ENCODE measurements at regions not wholly inside any gene's neighbourhood (a gene's known extent, or its start where the extent isn't known, plus 50 kb on each side); places are given as distances from the start of the nearest gene placed in this dataset.

DNA sequence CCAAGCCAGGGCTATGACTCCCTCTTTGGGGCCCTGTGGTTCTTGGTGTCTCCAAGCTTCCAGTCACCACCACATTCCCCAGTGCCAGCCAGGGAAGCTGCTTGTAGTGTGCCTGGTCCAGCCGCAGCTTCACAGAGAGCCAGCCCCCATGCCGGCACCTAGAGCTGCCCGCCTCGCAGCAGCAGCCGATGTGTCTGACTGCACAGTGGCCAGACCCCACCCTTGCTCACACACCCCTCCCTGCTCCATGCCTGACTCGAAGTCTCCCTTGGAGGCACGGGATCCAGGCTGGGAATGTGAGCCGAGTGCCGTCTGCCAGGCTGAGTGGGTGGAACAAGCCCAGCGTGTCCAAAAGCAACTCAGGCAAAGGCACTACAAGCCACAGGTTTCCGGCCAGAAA, 123.3 kb upstream of the SFSWAP start:
- DNase-seq (ENCODE audit: extremely low read depth, low read depth): no peak
- TF ChIP-seq, protein P1, sequence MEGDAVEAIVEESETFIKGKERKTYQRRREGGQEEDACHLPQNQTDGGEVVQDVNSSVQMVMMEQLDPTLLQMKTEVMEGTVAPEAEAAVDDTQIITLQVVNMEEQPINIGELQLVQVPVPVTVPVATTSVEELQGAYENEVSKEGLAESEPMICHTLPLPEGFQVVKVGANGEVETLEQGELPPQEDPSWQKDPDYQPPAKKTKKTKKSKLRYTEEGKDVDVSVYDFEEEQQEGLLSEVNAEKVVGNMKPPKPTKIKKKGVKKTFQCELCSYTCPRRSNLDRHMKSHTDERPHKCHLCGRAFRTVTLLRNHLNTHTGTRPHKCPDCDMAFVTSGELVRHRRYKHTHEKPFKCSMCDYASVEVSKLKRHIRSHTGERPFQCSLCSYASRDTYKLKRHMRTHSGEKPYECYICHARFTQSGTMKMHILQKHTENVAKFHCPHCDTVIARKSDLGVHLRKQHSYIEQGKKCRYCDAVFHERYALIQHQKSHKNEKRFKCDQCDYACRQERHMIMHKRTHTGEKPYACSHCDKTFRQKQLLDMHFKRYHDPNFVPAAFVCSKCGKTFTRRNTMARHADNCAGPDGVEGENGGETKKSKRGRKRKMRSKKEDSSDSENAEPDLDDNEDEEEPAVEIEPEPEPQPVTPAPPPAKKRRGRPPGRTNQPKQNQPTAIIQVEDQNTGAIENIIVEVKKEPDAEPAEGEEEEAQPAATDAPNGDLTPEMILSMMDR (IDR thresholded peaks at IDR 0.05; ENCODE audit: low read depth, low read length): no peak

DNA sequence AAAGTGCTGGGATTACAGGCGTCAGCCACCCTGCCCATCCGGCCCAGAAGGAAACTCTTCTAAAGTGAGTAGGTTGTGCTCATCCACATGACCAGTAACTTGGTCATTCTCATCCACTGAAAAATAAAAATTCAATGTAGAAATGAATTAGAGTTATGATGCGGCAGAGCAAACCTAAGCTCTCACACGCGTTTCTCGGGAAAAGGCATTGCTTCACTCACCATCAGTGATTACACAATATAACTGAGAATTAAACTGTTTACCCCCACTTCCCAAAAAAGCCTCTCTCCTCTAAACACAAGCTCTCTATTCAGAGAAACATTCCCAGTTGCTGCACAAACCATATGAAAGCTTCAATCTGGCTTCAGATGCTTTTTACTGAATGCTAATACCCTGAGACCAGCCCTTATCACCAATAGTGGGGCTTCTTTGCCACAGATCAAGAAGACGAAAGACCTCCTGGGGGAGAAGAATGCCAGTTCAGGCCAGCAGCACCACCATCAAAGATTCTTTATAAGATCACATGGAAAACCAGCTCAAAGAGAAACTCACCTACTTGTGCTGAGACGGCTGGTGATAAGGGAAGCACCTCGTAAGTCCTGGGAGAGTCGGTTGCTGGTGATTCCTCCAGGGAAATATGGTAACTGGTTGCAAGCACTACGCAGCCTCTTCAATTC, 121.5 kb upstream of the SFSWAP start:
- no peak for DNase-seq (ENCODE audit: extremely low read depth, low read depth)
- TF ChIP-seq, protein P1 (IDR thresholded peaks at IDR 0.05; ENCODE audit: low read depth, low read length): no peak

DNA sequence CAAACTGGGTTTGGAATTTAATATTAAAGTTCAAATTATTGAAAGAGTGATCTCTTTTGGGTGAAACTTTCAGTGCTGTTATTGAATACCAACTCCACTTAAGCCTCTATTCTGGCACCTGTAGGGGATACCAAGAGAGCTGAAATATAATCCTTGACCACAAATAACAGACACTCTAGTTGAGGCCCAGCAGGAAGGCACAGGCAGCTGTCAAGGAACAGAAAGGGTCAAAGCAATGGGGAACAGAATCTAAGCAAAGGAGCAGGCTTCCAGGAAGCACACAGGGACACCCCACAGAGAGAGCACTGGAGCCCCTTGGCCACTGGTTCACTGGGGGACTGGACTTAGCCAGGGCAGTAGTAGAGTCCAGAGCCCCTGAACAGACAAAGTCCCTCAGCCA, 120.9 kb upstream of the SFSWAP start:
- no peak for DNase-seq (ENCODE audit: extremely low read depth, low read depth)

DNA sequence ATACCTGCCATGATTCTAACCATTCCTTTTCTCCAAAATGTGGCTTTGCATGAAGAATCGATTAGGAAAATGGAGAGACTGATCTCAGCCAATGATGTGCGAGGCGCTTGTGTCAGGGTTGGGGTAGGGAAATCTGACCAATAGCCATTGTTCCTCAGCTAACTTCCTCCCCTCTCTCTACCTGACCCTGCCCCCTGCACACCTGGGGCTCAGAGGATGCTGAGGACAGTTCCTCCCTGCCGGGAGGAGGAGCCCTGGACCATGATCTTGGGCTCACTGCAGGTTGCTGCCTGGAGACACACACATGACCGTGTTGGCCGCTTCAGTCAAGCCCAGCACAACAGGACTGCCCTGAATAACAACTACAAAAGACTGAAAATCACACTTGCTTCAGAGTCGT, 119.8 kb upstream of the SFSWAP start:
- TF ChIP-seq, protein P1 (IDR thresholded peaks at IDR 0.05; ENCODE audit: low read depth, low read length): no peak
- no peak for DNase-seq (ENCODE audit: extremely low read depth, low read depth)

More for the DNA sequence above, 120.9 kb upstream of the SFSWAP start:
- TF ChIP-seq, protein P1 (IDR thresholded peaks at IDR 0.05; ENCODE audit: low read depth, low read length): no peak

DNA sequence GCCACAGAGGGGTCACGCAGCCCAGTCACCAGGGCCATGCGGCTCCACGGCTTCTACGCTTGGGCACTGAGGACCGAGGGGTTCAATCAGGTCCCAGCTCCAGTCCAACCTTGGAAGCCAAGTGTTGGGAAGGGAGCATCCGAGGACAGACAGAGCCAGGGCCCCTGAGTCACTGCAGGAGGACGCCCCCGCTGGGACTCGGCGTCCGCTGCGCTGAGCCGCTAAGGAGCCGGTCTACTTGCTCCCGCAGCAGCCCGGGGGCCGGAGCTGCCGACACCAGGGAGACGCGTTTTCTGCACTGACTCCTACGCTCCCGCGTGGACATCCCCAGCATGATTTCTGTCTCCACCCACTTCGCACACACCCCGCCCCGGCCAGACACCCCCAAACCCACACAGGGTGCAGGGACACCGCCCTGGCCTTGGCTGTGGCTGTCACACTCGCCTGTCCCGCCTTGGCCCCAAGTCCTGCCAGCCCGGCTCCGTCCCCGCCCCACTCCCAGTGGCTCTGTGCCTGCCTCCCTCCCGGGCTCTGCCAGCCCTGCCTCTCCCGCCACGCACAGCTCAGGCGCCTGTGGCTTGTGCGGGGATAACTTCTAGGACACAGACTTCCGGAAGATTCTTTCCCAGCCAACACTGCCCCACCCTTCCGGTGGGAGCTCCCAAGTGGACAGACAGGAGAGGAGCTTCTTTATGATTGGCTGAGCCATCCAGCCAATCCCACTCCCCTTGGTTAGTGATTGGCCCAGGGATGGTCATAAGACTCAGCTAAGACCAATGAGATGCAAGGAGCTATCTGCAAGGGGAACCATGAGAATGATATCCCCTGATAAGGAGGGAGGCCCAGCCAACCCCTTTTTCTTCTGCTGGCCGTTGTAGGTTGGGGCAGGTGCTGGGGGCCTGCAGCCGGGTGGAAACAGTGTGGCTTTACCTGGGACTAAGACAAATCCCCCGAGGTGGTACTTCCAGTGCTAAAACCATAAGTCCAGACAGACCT, 118.9 kb upstream of the SFSWAP start:
- no peak for DNase-seq (ENCODE audit: extremely low read depth, low read depth)
- TF ChIP-seq, protein P1 (IDR thresholded peaks at IDR 0.05; ENCODE audit: low read depth, low read length): no peak

DNA sequence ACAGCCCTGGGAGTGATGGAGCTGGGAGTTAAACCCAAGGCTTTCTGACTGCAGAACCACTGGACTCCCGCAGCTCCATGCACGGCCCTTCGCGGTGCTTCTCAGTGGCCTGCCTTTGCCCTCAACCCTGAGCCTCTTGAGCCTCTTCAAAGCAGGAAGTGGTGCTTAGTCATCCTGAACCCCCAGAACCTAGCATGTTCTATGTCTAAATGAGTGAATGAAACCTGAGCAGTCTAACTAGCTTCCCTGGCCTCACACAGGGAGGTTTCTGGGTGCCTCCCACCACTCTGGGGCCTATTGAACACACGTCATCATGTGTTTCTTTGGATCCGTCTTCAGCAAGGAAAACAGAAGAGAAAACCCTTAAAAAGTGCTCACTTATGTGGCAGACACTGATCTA, 117.9 kb upstream of the SFSWAP start:
- TF ChIP-seq, protein P1 (IDR thresholded peaks at IDR 0.05; ENCODE audit: low read depth, low read length): no peak
- no peak for DNase-seq (ENCODE audit: extremely low read depth, low read depth)

DNA sequence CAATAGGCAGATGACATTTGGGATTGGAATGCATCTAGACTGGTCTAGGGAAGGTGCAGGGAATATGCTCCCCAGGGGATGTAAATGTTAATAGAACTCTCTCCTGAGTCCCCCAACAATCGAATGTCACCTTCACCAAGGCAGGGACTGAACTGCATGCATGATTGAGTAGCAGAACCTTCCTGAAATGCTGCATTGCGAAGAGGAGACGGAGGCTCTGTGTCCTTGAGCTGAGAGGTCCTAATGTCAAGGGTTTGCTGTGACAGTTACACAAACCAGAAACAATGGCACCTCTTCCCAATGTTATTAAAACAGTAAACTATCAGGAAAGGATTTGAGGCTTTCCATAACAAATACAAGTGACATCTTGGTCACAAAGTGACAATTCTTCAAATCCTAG, 117.5 kb upstream of the SFSWAP start:
- TF ChIP-seq, protein P1 (IDR thresholded peaks at IDR 0.05; ENCODE audit: low read depth, low read length): no peak
- DNase-seq (ENCODE audit: extremely low read depth, low read depth): no peak
